ENCODE measurements at regions not wholly inside any gene's neighbourhood (a gene's known extent, or its start where the extent isn't known, plus 50 kb on each side); places are given as distances from the start of the nearest gene placed in this dataset.

- H3K36me3 ChIP-seq = no peaks in the 10 kb centered on the region
- ATAC-seq = no peak
- H3K27ac ChIP-seq = no peak overlapping the region
- no peaks in the 10 kb centered on the region for H3K4me1 ChIP-seq
- no peak for DNase-seq
- TF ChIP-seq, protein P1, sequence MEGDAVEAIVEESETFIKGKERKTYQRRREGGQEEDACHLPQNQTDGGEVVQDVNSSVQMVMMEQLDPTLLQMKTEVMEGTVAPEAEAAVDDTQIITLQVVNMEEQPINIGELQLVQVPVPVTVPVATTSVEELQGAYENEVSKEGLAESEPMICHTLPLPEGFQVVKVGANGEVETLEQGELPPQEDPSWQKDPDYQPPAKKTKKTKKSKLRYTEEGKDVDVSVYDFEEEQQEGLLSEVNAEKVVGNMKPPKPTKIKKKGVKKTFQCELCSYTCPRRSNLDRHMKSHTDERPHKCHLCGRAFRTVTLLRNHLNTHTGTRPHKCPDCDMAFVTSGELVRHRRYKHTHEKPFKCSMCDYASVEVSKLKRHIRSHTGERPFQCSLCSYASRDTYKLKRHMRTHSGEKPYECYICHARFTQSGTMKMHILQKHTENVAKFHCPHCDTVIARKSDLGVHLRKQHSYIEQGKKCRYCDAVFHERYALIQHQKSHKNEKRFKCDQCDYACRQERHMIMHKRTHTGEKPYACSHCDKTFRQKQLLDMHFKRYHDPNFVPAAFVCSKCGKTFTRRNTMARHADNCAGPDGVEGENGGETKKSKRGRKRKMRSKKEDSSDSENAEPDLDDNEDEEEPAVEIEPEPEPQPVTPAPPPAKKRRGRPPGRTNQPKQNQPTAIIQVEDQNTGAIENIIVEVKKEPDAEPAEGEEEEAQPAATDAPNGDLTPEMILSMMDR (IDR thresholded peaks at IDR 0.05) = no peak
- no peak for TF ChIP-seq POLR2A (IDR thresholded peaks at IDR 0.05)
- peaks cover 0 to 45% (median 16%) of the 10 kb centered on the region in 12 donors for H3K9me3 ChIP-seq
- intact Hi-C loops (cut with DNase I) = no loop called here
- no peak overlapping the region for H3K4me3 ChIP-seq
- no peaks in the 10 kb centered on the region for H3K27me3 ChIP-seq
Observed at GRCh38 chr9:6160579-6160978, 55.0 kb upstream of the IL33 start.

DNA sequence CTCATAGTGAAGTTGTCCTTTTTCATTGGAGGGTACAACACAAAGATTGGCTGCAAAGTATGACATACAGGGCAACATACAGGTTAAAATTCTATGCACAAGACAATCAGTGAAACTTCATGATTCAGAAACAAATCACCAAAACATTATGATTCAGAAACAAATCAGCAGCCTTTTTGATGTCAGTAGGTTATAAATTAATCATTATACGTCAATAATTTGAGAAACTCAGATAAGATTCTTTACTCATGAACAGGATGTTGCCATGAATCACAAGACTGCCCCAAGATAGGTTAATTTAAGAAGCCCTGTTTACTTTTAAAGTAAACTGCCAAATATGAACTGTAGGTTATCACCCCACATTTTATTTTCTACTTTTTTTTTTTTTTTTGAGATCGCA is 62.2 kb upstream of the IL33 start:
- TF ChIP-seq POLR2A (IDR thresholded peaks at IDR 0.05) = no peak
- TF ChIP-seq, protein P1 (IDR thresholded peaks at IDR 0.05) = no peak
- ATAC-seq = no peak

DNA sequence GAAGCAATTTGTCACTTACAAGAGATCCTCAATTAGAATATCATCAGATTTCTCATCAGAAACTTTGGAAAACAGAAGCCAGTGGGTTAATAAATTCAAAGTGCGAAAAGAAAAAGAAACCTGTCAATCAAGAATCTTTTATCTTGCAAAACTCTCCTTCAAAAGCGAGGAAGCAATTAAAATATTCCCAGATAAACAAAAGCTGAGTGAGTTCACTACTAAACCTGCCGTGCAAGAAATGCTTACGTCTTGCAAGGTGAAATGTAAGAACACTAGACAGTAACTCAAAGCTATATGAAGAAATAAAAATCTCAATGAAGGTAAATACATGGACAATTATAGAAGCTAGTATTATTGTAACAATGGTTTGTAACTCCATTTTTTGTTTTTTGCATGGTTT is 62.8 kb upstream of the IL33 start:
- TF ChIP-seq POLR2A (IDR thresholded peaks at IDR 0.05) = no peak
- TF ChIP-seq, protein P1 (IDR thresholded peaks at IDR 0.05) = no peak
- intact Hi-C loops (cut with DNase I) = loop anchor here in 1 of 10 donors (10.0 kb wide), 1 partner anchor 48 kb away; no protein-coding TSS in a partner anchor
- Histone ChIP-seq H3K9me3 (peaks cover 0 to 18% (median 0%) of the 10 kb centered on the region in 12 donors), H3K36me3 (no peaks in the 10 kb centered on the region), H3K27ac (no peak overlapping the region), H3K27me3 (no peaks in the 10 kb centered on the region), H3K4me1 (no peaks in the 10 kb centered on the region), H3K4me3 (no peak overlapping the region)
- WGBS, 4 donors = 66 to 76% (median 70%) methylated on average over 4 of the region's 4 CpGs
- ATAC-seq (no peak), DNase-seq (no peak)

More for the DNA sequence above, 62.2 kb upstream of the IL33 start:
- peaks cover 0 to 19% (median 0%) of the 10 kb centered on the region in 12 donors for H3K9me3 ChIP-seq
- intact Hi-C loops (cut with DNase I) = loop anchor here in 1 of 10 donors (10.0 kb wide), 1 partner anchor 49 kb away; no protein-coding TSS in a partner anchor
- no peaks in the 10 kb centered on the region for H3K27me3 ChIP-seq
- H3K4me1 ChIP-seq = no peaks in the 10 kb centered on the region
- no peak overlapping the region for H3K4me3 ChIP-seq
- WGBS, 4 donors = 83 to 91% (median 86%) methylated on average over 2 of the region's 2 CpGs
- DNase-seq = no peak
- H3K36me3 ChIP-seq = no peaks in the 10 kb centered on the region
- H3K27ac ChIP-seq = no peak overlapping the region

DNA sequence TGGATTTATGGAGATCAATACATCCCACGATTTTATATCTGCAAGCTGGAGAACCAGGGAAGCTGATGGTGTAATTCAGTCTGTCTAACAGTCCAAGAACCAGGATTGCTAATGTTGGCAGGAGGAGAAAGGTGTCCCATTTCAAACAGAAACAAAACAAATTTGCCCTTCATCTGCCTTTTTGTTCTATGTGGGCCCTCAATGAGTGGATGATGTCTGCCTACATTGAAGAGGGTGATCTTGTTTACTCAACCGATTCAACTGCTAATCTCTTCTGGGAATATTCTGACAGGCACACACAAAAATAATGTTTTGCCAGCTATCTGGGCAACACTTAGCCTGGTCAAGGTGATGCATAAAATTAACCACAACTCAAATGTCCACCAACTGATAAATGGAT is 65.1 kb upstream of the IL33 start:
- ATAC-seq = no peak
- Histone ChIP-seq H3K4me3 (no peak overlapping the region), H3K36me3 (no peaks in the 10 kb centered on the region), H3K4me1 (no peaks in the 10 kb centered on the region), H3K27ac (no peak overlapping the region), H3K27me3 (no peaks in the 10 kb centered on the region), H3K9me3 (peaks cover 0 to 8% (median 0%) of the 10 kb centered on the region in 12 donors)
- no peak for DNase-seq
- intact Hi-C loops (cut with DNase I) = loop anchor here in 1 of 10 donors (10.0 kb wide), 1 partner anchor 46 kb away; no protein-coding TSS in a partner anchor
- 79 to 91% (median 86%) methylated on average over 2 of the region's 2 CpGs for WGBS, 4 donors
- TF ChIP-seq, protein P1 (IDR thresholded peaks at IDR 0.05) = no peak
- TF ChIP-seq POLR2A (IDR thresholded peaks at IDR 0.05) = no peak

Data from heart left ventricle (tissue), 16 donors.